22Rv1 (cell line): ENCODE measurements at regions not wholly inside any gene's neighbourhood (a gene's known extent, or its start where the extent isn't known, plus 50 kb on each side); places are given as distances from the start of the nearest gene placed in this dataset.

Source experiments
- H3K27ac ChIP-seq: fragments of 450-650 bp; 2 replicates; pipeline ENCODE4 v1.5.1; 2017
- CTCF ChIP-seq: fragments of 450-650 bp; IDR thresholded peaks from 2 replicates; pipeline ENCODE4 v1.5.1; 2017; ENCODE audit warnings: mild to moderate bottlenecking
- ZFX ChIP-seq: fragments of 450-650 bp; IDR thresholded peaks from 2 replicates; pipeline ENCODE4 v1.6.1; 2017; ENCODE audit warnings: antibody characterized with exemption, borderline replicate concordance

- TF ChIP-seq CTCF (no peak), ZFX (no peak)
- no peak overlapping the region for H3K27ac ChIP-seq
These were observed 172.1 kb upstream of the GLI2 start for GRCh38 chr2:120563616-120564015.

DNA sequence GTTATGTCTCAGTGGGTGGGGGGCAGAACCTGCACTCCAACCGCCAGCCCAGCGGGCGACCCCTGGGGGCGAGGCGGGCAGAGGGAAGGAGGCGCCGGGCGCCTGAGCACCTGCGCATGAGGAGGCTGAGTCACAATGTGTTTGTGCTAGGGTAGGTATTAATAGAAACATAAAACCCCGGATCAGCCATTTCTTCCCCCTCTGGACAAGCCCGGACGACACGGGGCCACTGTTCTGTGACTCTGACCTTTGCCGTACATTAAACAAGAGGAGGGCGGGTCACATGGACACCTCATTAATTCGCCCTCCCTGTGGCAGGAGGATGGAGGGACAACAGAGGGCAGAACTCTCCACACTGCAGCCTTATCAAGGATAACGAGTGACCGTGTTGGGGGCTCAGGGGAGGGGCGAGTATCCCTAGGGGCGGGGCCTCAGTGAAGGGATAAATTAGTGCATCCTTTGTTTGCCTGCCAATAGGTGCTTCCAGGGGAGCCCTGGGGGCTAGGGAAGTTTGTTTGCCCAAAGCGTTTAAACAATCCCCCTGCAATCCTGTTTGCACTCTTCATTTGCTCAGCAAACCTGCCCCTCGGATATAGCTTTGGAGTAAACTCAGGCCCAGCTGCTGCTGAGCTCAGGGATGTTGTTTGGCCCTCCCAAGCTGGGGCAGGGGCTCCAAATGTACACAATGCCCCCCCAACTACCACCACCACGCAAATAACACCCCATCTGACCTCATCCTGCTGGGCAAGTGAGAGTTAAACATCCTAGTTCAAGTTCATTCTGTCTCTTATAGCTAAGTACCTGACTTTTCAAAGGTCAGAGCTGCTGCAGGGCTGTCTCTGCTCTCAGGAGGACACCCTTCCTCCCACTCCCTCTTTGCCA is 171.2 kb upstream of the GLI2 start:
- no peak overlapping the region for H3K27ac ChIP-seq
- TF ChIP-seq CTCF (no peak), ZFX (no peak)

GRCh38 chr2:120565095-120565460 is 170.6 kb upstream of the GLI2 start:
- TF ChIP-seq CTCF, result no peak
- TF ChIP-seq ZFX, result no peak
- no peak overlapping the region for H3K27ac ChIP-seq

- no peak overlapping the region for H3K27ac ChIP-seq
- TF ChIP-seq CTCF (no peak), ZFX (no peak)
These were observed 169.7 kb upstream of the GLI2 start for GRCh38 chr2:120565929-120566328.

DNA sequence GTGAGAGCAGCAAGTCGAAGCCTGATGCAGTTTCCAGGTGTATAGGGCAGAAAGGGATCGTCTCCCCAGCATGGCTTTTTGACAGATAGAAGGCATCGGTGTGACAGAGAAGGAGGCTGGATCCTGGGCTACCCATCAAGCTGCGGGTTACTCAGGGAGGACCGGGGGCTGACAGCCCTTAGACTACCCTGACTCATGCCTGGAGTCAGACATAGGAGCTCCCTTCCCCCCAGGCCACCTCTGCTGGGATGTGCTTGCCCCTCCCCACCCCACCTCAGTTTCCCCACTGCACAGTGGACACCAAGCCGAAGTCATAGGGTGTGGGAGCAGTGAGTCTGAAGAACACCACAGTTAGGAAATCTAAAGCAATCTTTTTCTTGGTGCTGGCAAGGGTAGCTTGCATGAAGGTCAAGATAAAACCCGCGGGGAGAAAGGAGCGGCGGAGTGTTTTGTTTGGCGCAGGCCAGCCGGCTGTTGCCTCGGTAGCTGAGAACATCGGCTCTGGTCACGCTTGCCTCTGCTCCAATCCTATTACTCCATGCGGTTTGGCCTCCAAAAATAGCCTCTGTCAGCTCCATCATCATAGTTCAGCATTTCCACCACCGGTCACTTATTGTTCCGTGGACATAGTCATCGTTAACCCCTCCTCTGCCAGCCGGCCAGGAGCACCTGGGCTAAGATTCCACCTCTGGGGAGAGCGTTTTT is 169.2 kb upstream of the GLI2 start:
- H3K27ac ChIP-seq, result no peak overlapping the region
- no peak for TF ChIP-seq ZFX
- TF ChIP-seq CTCF, result no peak

GRCh38 chr2:120567128-120567527 is 168.5 kb upstream of the GLI2 start:
- no peak overlapping the region for H3K27ac ChIP-seq
- TF ChIP-seq CTCF (no peak), ZFX (no peak)
